ENCODE measurements at regions not wholly inside any gene's neighbourhood (a gene's known extent, or its start where the extent isn't known, plus 50 kb on each side); places are given as distances from the start of the nearest gene placed in this dataset.

DNA sequence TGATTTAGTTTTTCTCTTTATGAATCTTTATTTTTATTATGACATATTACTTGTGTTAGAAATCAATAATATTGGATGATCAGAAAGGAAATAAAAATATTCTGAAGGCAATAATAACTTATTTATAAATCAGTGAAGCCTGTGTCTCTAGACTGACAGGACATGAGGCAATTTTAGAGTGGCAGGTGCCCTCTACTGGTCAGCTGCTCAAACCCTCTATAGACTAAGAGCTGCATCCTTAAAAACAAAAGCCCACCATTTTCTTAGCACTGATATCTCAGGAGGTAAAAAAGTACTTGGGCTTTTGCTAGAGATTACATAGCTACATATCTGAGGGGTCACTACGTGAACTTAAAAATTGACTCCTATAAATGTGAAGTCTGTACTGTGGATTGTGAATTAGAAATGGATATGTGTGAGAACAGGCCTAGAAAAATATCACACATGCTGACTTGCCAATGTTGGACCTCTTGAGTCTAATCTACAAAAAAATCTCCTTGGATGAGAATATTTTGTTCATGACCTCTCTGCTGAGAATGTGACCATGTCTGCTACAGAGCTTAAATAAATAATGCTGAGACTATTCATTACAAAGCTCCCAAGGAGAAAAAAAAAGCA lies 597.9 kb upstream of the ADAMTS5 start:
- TF ChIP-seq, protein P1, sequence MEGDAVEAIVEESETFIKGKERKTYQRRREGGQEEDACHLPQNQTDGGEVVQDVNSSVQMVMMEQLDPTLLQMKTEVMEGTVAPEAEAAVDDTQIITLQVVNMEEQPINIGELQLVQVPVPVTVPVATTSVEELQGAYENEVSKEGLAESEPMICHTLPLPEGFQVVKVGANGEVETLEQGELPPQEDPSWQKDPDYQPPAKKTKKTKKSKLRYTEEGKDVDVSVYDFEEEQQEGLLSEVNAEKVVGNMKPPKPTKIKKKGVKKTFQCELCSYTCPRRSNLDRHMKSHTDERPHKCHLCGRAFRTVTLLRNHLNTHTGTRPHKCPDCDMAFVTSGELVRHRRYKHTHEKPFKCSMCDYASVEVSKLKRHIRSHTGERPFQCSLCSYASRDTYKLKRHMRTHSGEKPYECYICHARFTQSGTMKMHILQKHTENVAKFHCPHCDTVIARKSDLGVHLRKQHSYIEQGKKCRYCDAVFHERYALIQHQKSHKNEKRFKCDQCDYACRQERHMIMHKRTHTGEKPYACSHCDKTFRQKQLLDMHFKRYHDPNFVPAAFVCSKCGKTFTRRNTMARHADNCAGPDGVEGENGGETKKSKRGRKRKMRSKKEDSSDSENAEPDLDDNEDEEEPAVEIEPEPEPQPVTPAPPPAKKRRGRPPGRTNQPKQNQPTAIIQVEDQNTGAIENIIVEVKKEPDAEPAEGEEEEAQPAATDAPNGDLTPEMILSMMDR (conservative IDR thresholded peaks at IDR 0.05; ENCODE audit: low read depth, low read length), result peak; percentile 78
- peak; percentile 83 for DNase-seq (ENCODE audit: low read depth)

DNA sequence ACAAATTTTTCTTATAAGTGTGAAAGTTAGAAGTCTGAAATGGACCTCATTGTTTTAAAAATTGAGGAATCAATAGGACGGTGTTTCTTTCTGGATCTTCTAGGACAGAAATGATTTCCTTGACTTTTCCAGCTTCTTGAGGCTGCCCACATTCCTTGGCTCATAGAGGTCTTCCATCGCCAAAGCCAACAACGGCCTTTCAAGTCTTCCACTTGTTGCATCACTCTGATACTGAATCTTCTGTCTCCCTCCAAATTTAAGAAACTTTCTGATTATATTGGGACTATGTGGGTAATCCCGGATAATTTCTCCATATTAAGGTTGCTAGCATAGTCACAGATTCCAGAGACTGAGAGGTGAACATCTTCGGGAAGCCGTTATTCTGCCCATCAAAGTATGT lies 595.4 kb upstream of the ADAMTS5 start:
- TF ChIP-seq, protein P1 (conservative IDR thresholded peaks at IDR 0.05; ENCODE audit: low read depth, low read length), result no peak
- DNase-seq (ENCODE audit: low read depth), result no peak
- no peak overlapping the region for H3K4me3 ChIP-seq (ENCODE audit: low read depth, low read length)

More for the DNA sequence above, 597.9 kb upstream of the ADAMTS5 start:
- no peak overlapping the region for H3K4me3 ChIP-seq (ENCODE audit: low read depth, low read length)

DNA sequence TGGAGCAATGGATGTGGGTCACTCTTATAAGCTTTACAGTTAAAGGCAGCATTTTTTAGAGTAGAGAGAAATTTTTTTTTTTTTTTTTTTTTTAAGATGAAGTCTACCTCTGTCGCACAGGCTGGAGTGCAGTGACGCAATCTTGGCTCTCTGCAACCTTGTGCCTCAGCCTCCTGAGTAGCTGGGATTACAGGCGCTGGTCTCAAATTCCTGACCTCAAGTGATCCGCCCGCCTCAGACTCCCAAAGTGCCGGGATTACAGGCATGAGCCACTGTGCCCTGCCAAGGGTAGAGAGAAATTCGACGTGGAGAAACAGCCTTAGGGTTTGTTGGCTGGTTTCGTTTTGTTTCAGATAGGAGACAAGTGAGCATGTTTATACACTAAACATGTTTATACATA lies 594.2 kb upstream of the ADAMTS5 start:
- TF ChIP-seq, protein P1 (conservative IDR thresholded peaks at IDR 0.05; ENCODE audit: low read depth, low read length), result no peak
- no peak for DNase-seq (ENCODE audit: low read depth)
- H3K4me3 ChIP-seq (ENCODE audit: low read depth, low read length), result no peak overlapping the region

DNA sequence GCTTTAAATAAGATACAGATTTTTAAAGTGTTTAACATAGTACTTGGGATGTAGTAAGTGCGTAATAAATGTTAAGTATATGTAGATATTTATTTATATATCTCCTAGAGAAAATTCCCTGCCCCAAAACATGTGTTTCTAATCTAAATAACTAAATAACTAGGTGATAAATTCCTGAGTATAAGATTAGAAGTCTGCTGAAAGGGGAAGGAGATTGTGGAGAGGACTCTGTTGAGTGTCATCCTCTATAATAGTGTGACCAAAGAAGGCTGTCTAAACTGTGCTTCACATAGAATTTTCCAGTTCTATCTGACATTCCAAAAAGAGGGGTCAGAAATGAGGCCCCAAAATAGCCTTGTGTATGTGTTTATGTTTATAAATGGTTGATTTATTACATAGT lies 590.5 kb upstream of the ADAMTS5 start:
- TF ChIP-seq, protein P1 (conservative IDR thresholded peaks at IDR 0.05; ENCODE audit: low read depth, low read length), result no peak
- DNase-seq (ENCODE audit: low read depth), result no peak
- no peak overlapping the region for H3K4me3 ChIP-seq (ENCODE audit: low read depth, low read length)

DNA sequence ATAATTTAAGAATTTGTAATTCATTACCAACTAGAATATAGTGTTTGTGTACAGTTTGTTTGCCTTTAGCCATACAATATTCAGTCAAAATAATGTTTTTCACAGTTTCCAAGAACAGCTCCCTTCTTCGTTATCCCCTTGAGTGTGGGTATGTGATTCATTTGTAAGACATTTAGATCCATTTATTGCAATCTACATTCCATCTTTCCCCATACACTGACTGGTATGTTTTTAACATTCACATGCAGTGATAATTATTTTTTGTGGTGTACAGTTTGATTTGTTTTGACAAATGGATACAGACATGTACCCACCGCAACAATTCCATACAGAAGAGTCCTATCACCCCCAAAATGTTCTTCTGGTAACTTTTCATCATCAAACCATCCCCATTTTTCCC lies 589.1 kb upstream of the ADAMTS5 start:
- TF ChIP-seq, protein P1 (conservative IDR thresholded peaks at IDR 0.05; ENCODE audit: low read depth, low read length), result no peak
- peak; percentile 62 for DNase-seq (ENCODE audit: low read depth)
- H3K4me3 ChIP-seq (ENCODE audit: low read depth, low read length), result no peak overlapping the region

DNA sequence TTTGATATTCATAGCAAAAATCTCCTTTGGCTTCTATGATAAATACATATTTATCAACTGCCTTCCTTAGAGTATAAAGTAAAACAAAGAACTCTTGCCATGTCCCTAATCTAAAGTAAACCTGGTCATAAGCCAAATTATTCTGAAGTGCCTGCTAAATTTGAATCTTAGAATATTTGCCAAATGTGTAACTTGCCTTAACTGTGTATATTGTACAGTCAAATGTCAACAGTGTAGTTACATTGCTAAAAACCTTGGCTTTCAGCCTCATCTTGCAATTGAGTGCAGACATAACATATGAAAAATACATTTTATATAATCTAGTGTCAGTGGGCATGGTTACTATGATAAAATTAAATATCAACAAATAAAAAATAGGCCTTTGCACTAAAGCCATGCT lies 583.4 kb upstream of the ADAMTS5 start:
- no peak overlapping the region for H3K4me3 ChIP-seq (ENCODE audit: low read depth, low read length)
- DNase-seq (ENCODE audit: low read depth), result no peak
- TF ChIP-seq, protein P1 (conservative IDR thresholded peaks at IDR 0.05; ENCODE audit: low read depth, low read length), result no peak

DNA sequence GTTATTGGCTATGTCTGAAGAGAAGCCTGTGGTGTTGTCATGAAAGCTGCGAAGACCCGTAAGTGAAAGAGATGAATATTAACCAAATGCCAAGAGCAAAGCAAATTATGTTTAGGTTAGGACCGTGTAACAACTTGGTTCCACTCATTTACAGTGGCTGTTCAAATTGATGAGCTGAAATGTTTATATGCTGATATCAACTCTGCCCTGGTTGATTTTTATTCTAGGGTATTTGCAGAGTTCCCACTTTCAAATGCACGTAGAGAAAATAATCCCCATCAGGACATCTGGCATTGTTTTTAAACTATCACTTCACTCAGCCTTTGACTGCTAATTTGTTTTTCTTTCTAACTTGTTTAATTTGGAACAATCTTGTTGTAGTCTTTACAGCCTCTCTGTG lies 581.6 kb upstream of the ADAMTS5 start:
- H3K4me3 ChIP-seq (ENCODE audit: low read depth, low read length), result no peak overlapping the region
- TF ChIP-seq, protein P1 (conservative IDR thresholded peaks at IDR 0.05; ENCODE audit: low read depth, low read length), result no peak
- DNase-seq (ENCODE audit: low read depth), result no peak

Measured in choroid plexus epithelial cell (primary cell).